Sigmoid colon (tissue), 6 donors: ENCODE measurements at regions not wholly inside any gene's neighbourhood (a gene's known extent, or its start where the extent isn't known, plus 50 kb on each side); places are given as distances from the start of the nearest gene placed in this dataset.
A peak's percentile ranks its signal among the peaks of the same experiment; 100 is the strongest.

Experiments used
- DNase-seq: peaks from one replicate; pipeline ENCODE4 v3.0.0-alpha.2; 2019
- H3K27ac ChIP-seq, 4 donors: fragments of 200-600 bp; sonication (generic); one replicate each; pipeline ENCODE4 v1.5.1; 2016 to 2019; ENCODE audit warnings: mild to moderate bottlenecking in 1 of 4
- H3K27me3 ChIP-seq, 3 donors: fragments of 200-600 bp; sonication (generic); one replicate each; pipeline ENCODE4 v1.5.1; 2019; ENCODE audit warnings: mild to moderate bottlenecking in 1 of 3
- H3K36me3 ChIP-seq, 4 donors: fragments of 200-600 bp; sonication (generic); one replicate each; pipeline ENCODE4 v1.5.1; 2016 to 2019
- H3K4me1 ChIP-seq, 4 donors: fragments of 200-600 bp; sonication (generic); one replicate each; pipeline ENCODE4 v1.5.1; 2017 to 2019
- H3K4me3 ChIP-seq, 4 donors: fragments of 200-600 bp; sonication (generic); one replicate each; pipeline ENCODE4 v1.5.1; 2017 to 2019; ENCODE audit warnings: mild to moderate bottlenecking in 2 of 4, moderate library complexity in 1 of 4
- H3K9me3 ChIP-seq, 4 donors: fragments of 200-600 bp in 3 of 4; sonication (generic) in 3 of 4; one replicate each; pipeline versions ENCODE4 v1.5.1 to v1.6.1; 2013 to 2019
- CTCF ChIP-seq, 4 experiments: fragments of 450-650 bp in 3 of 4; fragments of 200-600 bp in 1 of 4; IDR thresholded peaks; one replicate each; pipeline ENCODE4 v1.5.1; 2016 to 2019; ENCODE audit warnings: antibody characterized with exemption in 4 of 4, mild to moderate bottlenecking in 3 of 4, moderate library complexity in 2 of 4
- EP300 ChIP-seq, 4 donors: sonication (generic); formaldehyde crosslinking; IDR thresholded peaks; one replicate each; pipeline ENCODE4 v1.6.1; 2017; ENCODE audit warnings: antibody characterized with exemption in 4 of 4
- POLR2A ChIP-seq, 2 donors: fragments of 450-650 bp; IDR thresholded peaks; one replicate each; pipeline ENCODE4 v1.6.1; 2016; ENCODE audit warnings: antibody characterized with exemption in 2 of 2, mild to moderate bottlenecking in 2 of 2, moderate library complexity in 2 of 2
- POLR2AphosphoS5 ChIP-seq, 4 donors: sonication (generic); formaldehyde crosslinking; IDR thresholded peaks; one replicate each; pipeline ENCODE4 v1.6.1; 2017; ENCODE audit warnings: antibody characterized with exemption in 4 of 4
- WGBS, 2 donors: extraction: QIAGEN DNeasy Blood & Tissue Kit; methylation state at CpG; one replicate each; pipeline ENCODE4 v1.1.7; 2013; 5-methylcytosine and 5-hydroxymethylcytosine counted together
- intact Hi-C: fragments of 100-400 bp; cut with DNase I; formaldehyde crosslinking; loops from one replicate; pipeline ENCODE4 v1.15.1; 2023
- donor health status: healthy with polysubstance abuse.
- donor health status: healthy.

- intact Hi-C loops = loop anchor here (5.0 kb wide), 1 partner anchor 64 kb away; no protein-coding TSS in a partner anchor
- H3K27ac ChIP-seq = peak overlapping the region in 1 of 4 donors; percentile 58
- H3K4me3 ChIP-seq = peak overlapping the region in 1 of 4 donors; percentile 35
- WGBS, 2 donors = 69 to 84% methylated on average over 7 of the region's 7 CpGs
- H3K4me1 ChIP-seq = peaks cover 0 to 42% (median 41%) of the 10 kb centered on the region in 4 donors
- DNase-seq = no peak
- no peaks in the 10 kb centered on the region for H3K9me3 ChIP-seq
- TF ChIP-seq POLR2A (IDR thresholded peaks at IDR 0.05) (no peak), EP300 (IDR thresholded peaks at IDR 0.05) (no peak), CTCF (IDR thresholded peaks at IDR 0.05) (no peak), POLR2AphosphoS5 (IDR thresholded peaks at IDR 0.05) (no peak)
- no peaks in the 10 kb centered on the region for H3K27me3 ChIP-seq
- no peaks in the 10 kb centered on the region for H3K36me3 ChIP-seq
These were observed 512.1 kb downstream of the SHQ1 start for GRCh38 chr3:72336114-72336651.

DNA sequence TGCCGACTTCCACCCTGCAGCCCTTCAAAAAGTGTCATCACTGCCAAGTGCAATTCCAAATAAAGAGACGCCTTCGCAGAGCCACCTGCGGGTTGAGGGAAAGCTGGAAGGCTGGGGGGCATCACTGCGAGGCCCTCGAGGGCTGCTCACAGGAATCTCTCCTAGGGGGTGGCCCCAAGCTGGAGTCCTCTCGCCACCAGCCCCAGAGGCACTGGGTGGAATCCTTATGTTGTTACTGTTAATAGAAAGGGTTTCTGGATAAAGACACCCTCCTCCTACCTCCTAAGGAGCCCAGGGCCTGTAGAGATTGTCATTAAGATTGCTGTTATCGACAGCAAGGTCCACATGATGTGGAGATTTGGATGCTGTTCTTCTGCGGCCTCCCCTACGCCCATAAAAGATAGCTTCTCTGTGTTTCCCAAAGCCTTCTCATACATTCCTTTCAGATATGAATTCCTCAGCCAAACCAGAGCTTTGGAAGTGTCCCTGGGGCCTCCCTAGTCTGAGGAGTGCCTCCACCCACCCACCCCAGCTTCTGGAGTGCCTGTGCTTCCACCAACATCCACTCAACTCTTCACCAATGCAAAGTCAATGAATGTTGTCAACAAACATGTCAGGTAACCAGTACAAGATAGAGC lies 512.7 kb downstream of the SHQ1 start:
- 81 to 84% methylated on average over 10 of the region's 10 CpGs for WGBS, 2 donors
- intact Hi-C loops = loop anchor here (5.0 kb wide), 1 partner anchor 63 kb away; no protein-coding TSS in a partner anchor
- Histone ChIP-seq H3K9me3 (no peaks in the 10 kb centered on the region), H3K4me1 (peaks cover 0 to 42% (median 41%) of the 10 kb centered on the region in 4 donors), H3K27me3 (no peaks in the 10 kb centered on the region), H3K27ac (peak overlapping the region in 2 of 4 donors; percentile 43 to 51), H3K36me3 (no peaks in the 10 kb centered on the region), H3K4me3 (no peak overlapping the region)
- TF ChIP-seq POLR2A (IDR thresholded peaks at IDR 0.05) (no peak), CTCF (IDR thresholded peaks at IDR 0.05) (no peak), POLR2AphosphoS5 (IDR thresholded peaks at IDR 0.05) (no peak), EP300 (IDR thresholded peaks at IDR 0.05) (no peak)
- DNase-seq = no peak

DNA sequence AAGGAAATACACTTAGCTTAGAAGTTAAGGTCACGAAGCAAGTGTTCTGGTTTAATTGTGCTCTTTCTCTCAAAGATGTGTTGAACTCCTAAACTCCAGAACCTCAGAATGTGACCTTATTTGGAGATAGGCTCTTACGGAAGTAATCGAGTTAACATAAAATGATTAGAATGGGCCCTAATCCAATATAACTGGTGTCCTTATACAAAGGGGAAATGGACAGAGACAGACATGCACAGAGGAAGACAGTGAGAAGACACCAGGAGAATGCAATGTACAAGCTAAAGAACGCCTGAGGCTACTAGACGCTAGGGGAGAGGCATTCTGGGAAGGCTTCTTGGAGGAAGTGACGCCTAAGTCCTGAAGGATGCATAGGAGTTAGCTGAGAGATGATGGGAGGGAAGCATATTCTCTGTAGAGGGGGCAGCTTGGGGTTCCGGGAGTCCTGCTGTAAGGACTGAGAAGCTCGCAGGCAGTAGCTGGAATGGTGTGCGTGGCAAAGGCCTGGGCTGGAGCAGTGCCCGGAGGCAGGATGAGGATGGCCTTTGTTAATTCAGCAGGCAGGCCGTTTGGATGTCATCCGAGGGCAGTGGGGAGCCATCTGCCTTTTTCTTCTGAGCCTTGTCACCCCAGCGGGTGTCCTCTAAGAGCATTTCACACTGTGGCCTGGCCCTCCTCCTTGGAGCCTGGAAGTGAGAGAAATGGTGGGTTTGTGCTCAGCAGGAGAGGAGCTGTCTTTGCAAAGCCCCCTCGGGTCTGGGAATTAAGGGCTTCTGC lies 513.4 kb downstream of the SHQ1 start:
- intact Hi-C loops = loop anchor here (5.0 kb wide), 1 partner anchor 63 kb away; no protein-coding TSS in a partner anchor
- Histone ChIP-seq H3K4me3 (no peak overlapping the region), H3K27me3 (no peaks in the 10 kb centered on the region), H3K27ac (peak overlapping the region in 2 of 4 donors; percentile 43 to 51), H3K36me3 (no peaks in the 10 kb centered on the region), H3K9me3 (no peaks in the 10 kb centered on the region), H3K4me1 (peaks cover 0 to 39% (median 38%) of the 10 kb centered on the region in 4 donors)
- WGBS, 2 donors = 89 to 90% methylated on average over 14 of the region's 14 CpGs
- DNase-seq = no peak
- TF ChIP-seq POLR2A (IDR thresholded peaks at IDR 0.05) (no peak), POLR2AphosphoS5 (IDR thresholded peaks at IDR 0.05) (no peak), EP300 (IDR thresholded peaks at IDR 0.05) (no peak), CTCF (IDR thresholded peaks at IDR 0.05) (no peak)

DNA sequence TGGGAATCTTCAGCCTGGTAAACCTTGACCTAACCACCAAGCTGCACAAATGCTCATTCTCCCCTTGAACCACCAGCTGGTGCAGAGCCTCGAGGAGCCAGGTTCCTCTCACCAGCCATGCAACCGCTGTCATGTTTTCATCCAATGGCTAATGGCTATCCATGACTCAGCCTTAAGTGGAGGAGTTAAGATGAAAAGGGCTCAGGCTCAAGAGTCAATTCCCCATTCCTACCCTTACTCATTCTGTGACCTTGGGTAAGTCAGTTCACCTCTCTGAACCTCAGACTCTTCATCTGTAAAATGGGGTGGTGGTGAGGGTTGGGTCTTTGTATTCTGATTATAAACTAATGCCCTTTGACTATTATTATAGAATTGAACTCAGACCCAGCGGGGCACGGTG lies 515.6 kb downstream of the SHQ1 start:
- no peak for TF ChIP-seq EP300 (IDR thresholded peaks at IDR 0.05)
- no peak for TF ChIP-seq POLR2A (IDR thresholded peaks at IDR 0.05)
- TF ChIP-seq POLR2AphosphoS5 (IDR thresholded peaks at IDR 0.05) = no peak
- TF ChIP-seq CTCF (IDR thresholded peaks at IDR 0.05) = no peak

More for the DNA sequence above, 515.6 kb downstream of the SHQ1 start:
- H3K27ac ChIP-seq = no peak overlapping the region
- no peaks in the 10 kb centered on the region for H3K9me3 ChIP-seq
- no peaks in the 10 kb centered on the region for H3K27me3 ChIP-seq
- no peak overlapping the region for H3K4me3 ChIP-seq
- DNase-seq = no peak
- intact Hi-C loops = no loop called here
- no peaks in the 10 kb centered on the region for H3K36me3 ChIP-seq
- H3K4me1 ChIP-seq = peaks cover 0 to 39% (median 37%) of the 10 kb centered on the region in 4 donors
- WGBS, 2 donors = 91 to 92% methylated on average over 4 of the region's 4 CpGs
